ENCODE measurements at regions not wholly inside any gene's neighbourhood (a gene's known extent, or its start where the extent isn't known, plus 50 kb on each side); places are given as distances from the start of the nearest gene placed in this dataset.

DNA sequence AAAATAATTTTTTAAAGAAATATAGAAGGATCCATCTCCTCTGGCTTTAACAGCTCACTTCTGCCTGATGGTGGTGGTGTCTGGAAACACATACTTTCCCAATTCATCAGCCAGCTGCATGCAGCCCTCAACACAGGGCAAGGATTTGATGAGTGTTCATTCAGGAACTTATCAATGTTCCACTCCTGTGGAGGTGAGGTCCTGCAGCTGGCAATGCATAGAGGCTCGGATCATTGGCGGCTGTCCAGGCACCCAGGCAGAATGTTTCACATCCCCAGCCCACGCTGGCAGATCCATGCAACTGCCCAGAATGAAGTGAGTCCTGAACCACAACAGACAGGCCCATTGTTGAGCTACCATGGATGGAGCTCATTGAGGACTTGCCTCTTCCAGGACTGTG is 55.2 kb upstream of the KCNMA1 start:
- TF ChIP-seq, protein P1, sequence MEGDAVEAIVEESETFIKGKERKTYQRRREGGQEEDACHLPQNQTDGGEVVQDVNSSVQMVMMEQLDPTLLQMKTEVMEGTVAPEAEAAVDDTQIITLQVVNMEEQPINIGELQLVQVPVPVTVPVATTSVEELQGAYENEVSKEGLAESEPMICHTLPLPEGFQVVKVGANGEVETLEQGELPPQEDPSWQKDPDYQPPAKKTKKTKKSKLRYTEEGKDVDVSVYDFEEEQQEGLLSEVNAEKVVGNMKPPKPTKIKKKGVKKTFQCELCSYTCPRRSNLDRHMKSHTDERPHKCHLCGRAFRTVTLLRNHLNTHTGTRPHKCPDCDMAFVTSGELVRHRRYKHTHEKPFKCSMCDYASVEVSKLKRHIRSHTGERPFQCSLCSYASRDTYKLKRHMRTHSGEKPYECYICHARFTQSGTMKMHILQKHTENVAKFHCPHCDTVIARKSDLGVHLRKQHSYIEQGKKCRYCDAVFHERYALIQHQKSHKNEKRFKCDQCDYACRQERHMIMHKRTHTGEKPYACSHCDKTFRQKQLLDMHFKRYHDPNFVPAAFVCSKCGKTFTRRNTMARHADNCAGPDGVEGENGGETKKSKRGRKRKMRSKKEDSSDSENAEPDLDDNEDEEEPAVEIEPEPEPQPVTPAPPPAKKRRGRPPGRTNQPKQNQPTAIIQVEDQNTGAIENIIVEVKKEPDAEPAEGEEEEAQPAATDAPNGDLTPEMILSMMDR (IDR thresholded peaks at IDR 0.05; ENCODE audit: unreplicated experiment in 3 of 3), result no peak
- Mint-ChIP-seq H3K4me1 (no peaks in the 10 kb centered on the region), H3K27me3 (ENCODE audit: low read depth) (peaks cover 9% of the 10 kb centered on the region), H3K27ac (no peak overlapping the region), H3K9me3 (peaks cover 2% of the 10 kb centered on the region), H3K36me3 (ENCODE audit: low read depth) (no peaks in the 10 kb centered on the region), H3K4me3 (no peak overlapping the region)

DNA sequence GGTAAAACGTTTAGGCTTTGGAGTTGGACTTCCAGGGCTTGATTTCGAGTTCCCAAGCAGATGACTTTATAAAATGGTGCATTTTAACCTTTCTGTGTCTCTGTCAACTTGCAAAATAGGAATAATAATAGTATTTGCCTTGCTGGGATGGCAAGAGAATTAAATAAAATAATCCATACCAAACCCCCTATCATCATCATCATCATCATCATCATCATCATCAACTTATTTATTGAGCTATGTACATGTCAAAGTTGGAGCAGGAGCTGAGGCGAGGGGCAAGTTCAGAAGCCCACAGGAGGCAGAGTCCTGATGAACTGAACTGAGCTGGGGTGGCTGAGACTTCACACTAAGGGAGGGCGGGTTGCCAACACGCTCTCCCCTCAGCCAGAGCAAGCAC is 51.7 kb upstream of the KCNMA1 start:
- Mint-ChIP-seq H3K27me3 (ENCODE audit: low read depth) (peaks cover 15% of the 10 kb centered on the region), H3K9me3 (peaks cover 2% of the 10 kb centered on the region), H3K27ac (no peak overlapping the region), H3K4me1 (no peaks in the 10 kb centered on the region), H3K4me3 (no peak overlapping the region), H3K36me3 (ENCODE audit: low read depth) (no peaks in the 10 kb centered on the region)
- TF ChIP-seq, protein P1 (IDR thresholded peaks at IDR 0.05; ENCODE audit: unreplicated experiment in 3 of 3), result no peak

DNA sequence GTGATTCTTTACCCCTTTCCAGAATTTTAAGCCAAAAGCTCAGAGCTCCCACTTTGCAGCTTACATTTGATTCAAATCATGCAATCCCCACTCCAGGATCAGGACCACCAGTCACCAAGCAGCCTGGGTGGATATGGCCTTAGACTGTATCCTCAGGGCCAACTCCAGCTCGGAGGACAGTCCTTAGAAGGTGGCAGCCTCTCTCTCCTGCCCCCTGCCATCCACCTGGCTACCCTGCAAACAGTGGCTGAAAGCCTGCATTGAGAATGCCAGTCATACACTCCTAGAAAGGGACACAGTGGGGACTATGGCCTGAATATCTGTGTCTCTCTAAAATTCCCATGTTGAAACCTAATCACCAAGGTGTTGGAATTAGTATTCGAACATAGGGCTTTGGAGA is 50.0 kb upstream of the KCNMA1 start:
- no peak overlapping the region for H3K4me3 Mint-ChIP-seq
- H3K27me3 Mint-ChIP-seq (ENCODE audit: low read depth), result peaks cover 15% of the 10 kb centered on the region
- no peaks in the 10 kb centered on the region for H3K36me3 Mint-ChIP-seq (ENCODE audit: low read depth)
- TF ChIP-seq, protein P1 (IDR thresholded peaks at IDR 0.05; ENCODE audit: unreplicated experiment in 3 of 3), result no peak
- peaks cover under 1% of the 10 kb centered on the region for H3K9me3 Mint-ChIP-seq
- no peaks in the 10 kb centered on the region for H3K4me1 Mint-ChIP-seq
- no peak overlapping the region for H3K27ac Mint-ChIP-seq

All from nephron (organoid).